NOMO-1 (cell line): ENCODE measurements at regions not wholly inside any gene's neighbourhood (a gene's known extent, or its start where the extent isn't known, plus 50 kb on each side); places are given as distances from the start of the nearest gene placed in this dataset.

Experiments used
- DNase-seq, 2 experiments: peaks; one replicate each; lab custom pipeline; 2025; ENCODE audit not compliant: unreplicated experiment in 2 of 2; lab: John Stamatoyannopoulos, UW

GRCh38 chr5:120738568-120738967, 274.5 kb downstream of the PRR16 start:
- no peak for DNase-seq

- DNase-seq: no peak
Observed at GRCh38 chr5:120740989-120741388, 276.9 kb downstream of the PRR16 start.

- peak in 1 of 2 experiments; percentile 10 for DNase-seq
Observed at GRCh38 chr5:120748474-120748873, 284.4 kb downstream of the PRR16 start.

- DNase-seq: no peak
Observed at GRCh38 chr5:120749737-120750136, 285.6 kb downstream of the PRR16 start.

- DNase-seq: no peak
Observed at GRCh38 chr5:120759587-120759986, 295.5 kb downstream of the PRR16 start.

- no peak for DNase-seq
Observed at GRCh38 chr5:120761986-120762385, 297.9 kb downstream of the PRR16 start.

- no peak for DNase-seq
Observed at GRCh38 chr5:120765189-120765588, 301.1 kb downstream of the PRR16 start.

GRCh38 chr5:120767178-120767820, 303.2 kb downstream of the PRR16 start:
- peak; percentile 37 to 95 for DNase-seq

GRCh38 chr5:120769312-120769872, 305.3 kb downstream of the PRR16 start:
- DNase-seq: peak; percentile 44 to 93

GRCh38 chr5:120771202-120771601, 307.1 kb downstream of the PRR16 start:
- no peak for DNase-seq

- DNase-seq: no peak
Observed at GRCh38 chr5:120778491-120779484, 314.7 kb downstream of the PRR16 start.

- no peak for DNase-seq
Observed at GRCh38 chr5:120779674-120780073, 315.6 kb downstream of the PRR16 start.

GRCh38 chr5:120788481-120788880, 324.4 kb downstream of the PRR16 start:
- DNase-seq: no peak

- no peak for DNase-seq
Observed at GRCh38 chr5:120789918-120790317, 325.8 kb downstream of the PRR16 start.

- no peak for DNase-seq
Observed at GRCh38 chr5:120790339-120790738, 326.2 kb downstream of the PRR16 start.

- DNase-seq: no peak
Observed at GRCh38 chr5:120792477-120792876, 328.4 kb downstream of the PRR16 start.

- no peak for DNase-seq
Observed at GRCh38 chr5:120794121-120794520, 330.0 kb downstream of the PRR16 start.

GRCh38 chr5:120803282-120803681, 339.2 kb downstream of the PRR16 start:
- peak in 1 of 2 experiments; percentile 39 for DNase-seq

- no peak for DNase-seq
Observed at GRCh38 chr5:120805131-120805530, 341.0 kb downstream of the PRR16 start.

GRCh38 chr5:120806202-120806601, 342.1 kb downstream of the PRR16 start:
- no peak for DNase-seq

GRCh38 chr5:120808135-120808534, 344.0 kb downstream of the PRR16 start:
- DNase-seq: no peak
